ENCODE measurements at regions not wholly inside any gene's neighbourhood (a gene's known extent, or its start where the extent isn't known, plus 50 kb on each side); places are given as distances from the start of the nearest gene placed in this dataset.

DNA sequence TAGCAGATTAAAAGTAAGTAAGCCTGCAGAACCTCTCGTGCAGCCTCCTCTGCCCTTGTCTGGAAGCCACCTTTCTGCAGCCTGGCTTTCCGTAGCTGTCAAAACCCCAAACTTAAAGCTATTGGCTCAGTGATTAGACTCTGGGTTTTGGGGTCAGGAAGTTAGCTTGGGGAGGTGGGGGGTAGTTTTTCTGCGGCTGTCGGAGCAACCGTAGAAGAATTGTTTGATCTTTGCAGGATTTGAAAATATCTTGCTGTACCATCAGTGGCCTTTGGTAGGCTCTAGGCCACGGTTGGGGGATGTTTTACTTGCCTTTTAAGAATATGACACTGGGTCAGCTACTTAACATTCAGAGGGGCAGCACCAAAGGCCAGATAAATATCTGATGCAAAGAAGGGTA lies 88.4 kb upstream of the RASGRP1 start:
- no peak overlapping the region for H3K4me3 ChIP-seq (ENCODE audit: low read depth, low read length)
- H3K27me3 ChIP-seq (ENCODE audit: control insufficient read depth, insufficient read depth, low read length), result no peaks in the 10 kb centered on the region
- no peak for DNase-seq (ENCODE audit: low read depth)
- H3K36me3 ChIP-seq (ENCODE audit: control insufficient read depth, insufficient read depth, low read length), result no peaks in the 10 kb centered on the region
- TF ChIP-seq, protein P1, sequence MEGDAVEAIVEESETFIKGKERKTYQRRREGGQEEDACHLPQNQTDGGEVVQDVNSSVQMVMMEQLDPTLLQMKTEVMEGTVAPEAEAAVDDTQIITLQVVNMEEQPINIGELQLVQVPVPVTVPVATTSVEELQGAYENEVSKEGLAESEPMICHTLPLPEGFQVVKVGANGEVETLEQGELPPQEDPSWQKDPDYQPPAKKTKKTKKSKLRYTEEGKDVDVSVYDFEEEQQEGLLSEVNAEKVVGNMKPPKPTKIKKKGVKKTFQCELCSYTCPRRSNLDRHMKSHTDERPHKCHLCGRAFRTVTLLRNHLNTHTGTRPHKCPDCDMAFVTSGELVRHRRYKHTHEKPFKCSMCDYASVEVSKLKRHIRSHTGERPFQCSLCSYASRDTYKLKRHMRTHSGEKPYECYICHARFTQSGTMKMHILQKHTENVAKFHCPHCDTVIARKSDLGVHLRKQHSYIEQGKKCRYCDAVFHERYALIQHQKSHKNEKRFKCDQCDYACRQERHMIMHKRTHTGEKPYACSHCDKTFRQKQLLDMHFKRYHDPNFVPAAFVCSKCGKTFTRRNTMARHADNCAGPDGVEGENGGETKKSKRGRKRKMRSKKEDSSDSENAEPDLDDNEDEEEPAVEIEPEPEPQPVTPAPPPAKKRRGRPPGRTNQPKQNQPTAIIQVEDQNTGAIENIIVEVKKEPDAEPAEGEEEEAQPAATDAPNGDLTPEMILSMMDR (IDR thresholded peaks at IDR 0.05; ENCODE audit: insufficient read depth, low read length, poor library complexity, severe bottlenecking), result no peak

DNA sequence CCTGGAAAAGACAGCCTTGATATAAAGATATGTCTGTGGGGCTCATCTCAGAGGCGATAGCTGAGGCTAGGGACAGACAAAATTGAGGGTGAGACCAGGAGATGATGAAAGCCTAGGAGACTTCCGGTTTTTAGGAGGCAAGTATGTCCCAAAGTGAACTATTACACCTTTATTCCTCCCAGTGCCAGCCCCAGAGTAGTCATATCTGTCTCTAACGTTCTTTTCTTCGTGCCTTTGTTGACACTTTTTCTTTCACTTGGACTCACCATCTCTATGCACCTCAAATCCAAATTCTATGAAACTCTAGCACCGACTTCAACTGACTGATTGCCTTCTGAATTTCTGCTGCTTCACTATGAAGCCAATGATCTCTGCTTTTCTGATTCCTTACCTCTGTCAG lies 93.8 kb upstream of the RASGRP1 start:
- H3K36me3 ChIP-seq (ENCODE audit: control insufficient read depth, insufficient read depth, low read length), result no peaks in the 10 kb centered on the region
- H3K4me3 ChIP-seq (ENCODE audit: low read depth, low read length), result no peak overlapping the region
- no peak for DNase-seq (ENCODE audit: low read depth)
- no peaks in the 10 kb centered on the region for H3K27me3 ChIP-seq (ENCODE audit: control insufficient read depth, insufficient read depth, low read length)
- TF ChIP-seq, protein P1 (IDR thresholded peaks at IDR 0.05; ENCODE audit: insufficient read depth, low read length, poor library complexity, severe bottlenecking), result no peak

DNA sequence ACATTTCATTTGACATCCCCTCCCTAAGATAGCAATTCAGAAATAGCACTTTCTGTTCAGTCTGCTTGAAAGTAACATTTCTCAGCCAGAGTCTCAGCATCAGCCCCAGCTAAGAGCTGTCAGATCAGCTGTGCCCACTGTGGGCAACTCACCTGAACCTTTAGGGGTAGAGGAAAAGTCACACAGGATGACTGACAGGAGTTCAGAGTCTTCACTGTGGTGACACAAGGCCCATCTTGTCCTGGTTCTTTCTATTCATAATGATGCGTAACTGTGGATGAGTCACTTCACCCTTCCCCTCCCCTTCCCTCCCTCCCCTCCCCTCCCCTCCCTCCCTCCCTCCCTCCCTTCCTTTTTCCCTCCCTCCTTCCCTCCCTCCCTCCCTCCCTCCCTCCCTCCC lies 96.1 kb upstream of the RASGRP1 start:
- Histone ChIP-seq H3K4me3 (ENCODE audit: low read depth, low read length) (no peak overlapping the region), H3K36me3 (ENCODE audit: control insufficient read depth, insufficient read depth, low read length) (no peaks in the 10 kb centered on the region), H3K27me3 (ENCODE audit: control insufficient read depth, insufficient read depth, low read length) (no peaks in the 10 kb centered on the region)
- TF ChIP-seq, protein P1 (IDR thresholded peaks at IDR 0.05; ENCODE audit: insufficient read depth, low read length, poor library complexity, severe bottlenecking), result no peak
- no peak for DNase-seq (ENCODE audit: low read depth)

DNA sequence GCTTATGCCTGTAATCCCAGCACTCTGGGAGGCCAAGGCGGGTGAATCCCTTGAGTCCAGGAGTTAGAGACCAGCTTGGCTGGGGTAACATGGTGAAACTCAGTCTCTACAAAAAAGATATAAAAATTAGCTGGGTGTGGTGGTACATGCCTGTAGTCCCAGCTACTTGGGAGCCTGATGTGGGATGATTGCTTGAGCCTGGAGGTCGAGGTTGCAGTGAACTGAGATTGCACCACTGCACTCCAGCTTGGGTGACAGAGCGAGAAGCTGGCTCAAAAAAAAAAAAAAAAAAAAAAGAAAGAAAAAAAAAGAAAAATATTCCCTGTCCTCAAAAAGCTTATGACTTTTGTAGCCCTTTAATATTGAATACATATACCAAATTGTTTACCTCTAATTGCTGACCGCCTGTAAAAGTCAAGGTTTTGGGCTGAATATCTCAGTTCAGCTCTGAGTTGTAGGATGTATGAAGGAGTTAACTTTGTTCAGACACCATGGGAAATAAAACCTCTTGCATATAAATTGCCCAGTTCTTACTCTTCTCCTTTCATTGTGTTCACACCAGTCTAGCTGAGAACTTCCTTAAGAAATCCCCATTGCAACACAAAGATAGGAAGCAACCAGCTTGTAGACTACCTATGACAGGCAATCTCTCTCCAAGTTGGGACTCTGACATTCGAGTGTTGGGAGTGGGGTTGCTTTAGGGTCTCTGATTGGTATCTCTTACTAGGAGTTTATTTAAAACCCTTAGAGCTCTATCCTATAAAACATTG lies 97.6 kb upstream of the RASGRP1 start:
- H3K4me3 ChIP-seq (ENCODE audit: low read depth, low read length), result no peak overlapping the region
- TF ChIP-seq, protein P1 (IDR thresholded peaks at IDR 0.05; ENCODE audit: insufficient read depth, low read length, poor library complexity, severe bottlenecking), result no peak
- no peaks in the 10 kb centered on the region for H3K36me3 ChIP-seq (ENCODE audit: control insufficient read depth, insufficient read depth, low read length)
- H3K27me3 ChIP-seq (ENCODE audit: control insufficient read depth, insufficient read depth, low read length), result no peaks in the 10 kb centered on the region
- DNase-seq (ENCODE audit: low read depth), result no peak

DNA sequence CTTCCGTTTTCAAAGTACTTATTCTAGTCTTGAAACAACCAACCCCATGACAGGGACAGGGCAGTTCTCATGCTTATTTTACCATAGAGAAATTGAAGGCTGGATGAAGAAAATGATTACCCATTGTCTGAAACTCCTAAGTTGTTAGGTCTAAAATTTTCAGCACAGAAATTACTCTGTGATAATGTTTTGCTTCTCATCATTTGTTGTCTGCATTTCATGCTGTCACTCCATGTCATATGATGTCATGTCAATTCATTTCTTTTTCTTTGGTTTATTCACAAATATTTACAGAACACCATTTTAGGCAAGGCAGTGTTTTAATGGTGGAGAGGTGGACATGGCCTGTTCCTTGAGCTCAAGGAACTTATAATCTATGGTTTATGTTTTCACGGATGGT lies 98.2 kb upstream of the RASGRP1 start:
- TF ChIP-seq, protein P1 (IDR thresholded peaks at IDR 0.05; ENCODE audit: insufficient read depth, low read length, poor library complexity, severe bottlenecking), result no peak
- no peak for DNase-seq (ENCODE audit: low read depth)
- Histone ChIP-seq H3K4me3 (ENCODE audit: low read depth, low read length) (no peak overlapping the region), H3K36me3 (ENCODE audit: control insufficient read depth, insufficient read depth, low read length) (no peaks in the 10 kb centered on the region), H3K27me3 (ENCODE audit: control insufficient read depth, insufficient read depth, low read length) (no peaks in the 10 kb centered on the region)

All from kidney epithelial cell (primary cell).